ENCODE measurements at regions not wholly inside any gene's neighbourhood (a gene's known extent, or its start where the extent isn't known, plus 50 kb on each side); places are given as distances from the start of the nearest gene placed in this dataset.

GRCh38 chr15:54808321-54808720 is 388.4 kb downstream of the RSL24D1 start:
- TF ChIP-seq, protein P1, sequence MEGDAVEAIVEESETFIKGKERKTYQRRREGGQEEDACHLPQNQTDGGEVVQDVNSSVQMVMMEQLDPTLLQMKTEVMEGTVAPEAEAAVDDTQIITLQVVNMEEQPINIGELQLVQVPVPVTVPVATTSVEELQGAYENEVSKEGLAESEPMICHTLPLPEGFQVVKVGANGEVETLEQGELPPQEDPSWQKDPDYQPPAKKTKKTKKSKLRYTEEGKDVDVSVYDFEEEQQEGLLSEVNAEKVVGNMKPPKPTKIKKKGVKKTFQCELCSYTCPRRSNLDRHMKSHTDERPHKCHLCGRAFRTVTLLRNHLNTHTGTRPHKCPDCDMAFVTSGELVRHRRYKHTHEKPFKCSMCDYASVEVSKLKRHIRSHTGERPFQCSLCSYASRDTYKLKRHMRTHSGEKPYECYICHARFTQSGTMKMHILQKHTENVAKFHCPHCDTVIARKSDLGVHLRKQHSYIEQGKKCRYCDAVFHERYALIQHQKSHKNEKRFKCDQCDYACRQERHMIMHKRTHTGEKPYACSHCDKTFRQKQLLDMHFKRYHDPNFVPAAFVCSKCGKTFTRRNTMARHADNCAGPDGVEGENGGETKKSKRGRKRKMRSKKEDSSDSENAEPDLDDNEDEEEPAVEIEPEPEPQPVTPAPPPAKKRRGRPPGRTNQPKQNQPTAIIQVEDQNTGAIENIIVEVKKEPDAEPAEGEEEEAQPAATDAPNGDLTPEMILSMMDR (IDR thresholded peaks at IDR 0.05), result no peak
- TF ChIP-seq POLR2A (IDR thresholded peaks at IDR 0.05), result no peak

Measured in lower leg skin (tissue), 3 donors.